Loucy (cell line): ENCODE measurements at regions not wholly inside any gene's neighbourhood (a gene's known extent, or its start where the extent isn't known, plus 50 kb on each side); places are given as distances from the start of the nearest gene placed in this dataset.

Experiments used
- EZH2phosphoT487 ChIP-seq: fragments of 200-600 bp; IDR thresholded peaks from 2 replicates; pipeline ENCODE4 v1.6.1; 2018; ENCODE audit warnings: antibody characterized with exemption, mild to moderate bottlenecking, moderate library complexity, borderline replicate concordance
- TF ChIP-seq, protein P1 (sequence below): fragments of 200-600 bp; sonication (generic); conservative IDR thresholded peaks from 2 replicates; pipeline ENCODE4 v1.5.1; 2014; ENCODE audit warnings: mild to moderate bottlenecking, antibody characterized with exemption, low read length

- TF ChIP-seq, protein P1, sequence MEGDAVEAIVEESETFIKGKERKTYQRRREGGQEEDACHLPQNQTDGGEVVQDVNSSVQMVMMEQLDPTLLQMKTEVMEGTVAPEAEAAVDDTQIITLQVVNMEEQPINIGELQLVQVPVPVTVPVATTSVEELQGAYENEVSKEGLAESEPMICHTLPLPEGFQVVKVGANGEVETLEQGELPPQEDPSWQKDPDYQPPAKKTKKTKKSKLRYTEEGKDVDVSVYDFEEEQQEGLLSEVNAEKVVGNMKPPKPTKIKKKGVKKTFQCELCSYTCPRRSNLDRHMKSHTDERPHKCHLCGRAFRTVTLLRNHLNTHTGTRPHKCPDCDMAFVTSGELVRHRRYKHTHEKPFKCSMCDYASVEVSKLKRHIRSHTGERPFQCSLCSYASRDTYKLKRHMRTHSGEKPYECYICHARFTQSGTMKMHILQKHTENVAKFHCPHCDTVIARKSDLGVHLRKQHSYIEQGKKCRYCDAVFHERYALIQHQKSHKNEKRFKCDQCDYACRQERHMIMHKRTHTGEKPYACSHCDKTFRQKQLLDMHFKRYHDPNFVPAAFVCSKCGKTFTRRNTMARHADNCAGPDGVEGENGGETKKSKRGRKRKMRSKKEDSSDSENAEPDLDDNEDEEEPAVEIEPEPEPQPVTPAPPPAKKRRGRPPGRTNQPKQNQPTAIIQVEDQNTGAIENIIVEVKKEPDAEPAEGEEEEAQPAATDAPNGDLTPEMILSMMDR = no peak
- no peak for TF ChIP-seq EZH2phosphoT487
Measured at GRCh38 chr14:83316356-83316755, 1782.7 kb upstream of the SEL1L start.
